ENCODE measurements at regions not wholly inside any gene's neighbourhood (a gene's known extent, or its start where the extent isn't known, plus 50 kb on each side); places are given as distances from the start of the nearest gene placed in this dataset.

DNA sequence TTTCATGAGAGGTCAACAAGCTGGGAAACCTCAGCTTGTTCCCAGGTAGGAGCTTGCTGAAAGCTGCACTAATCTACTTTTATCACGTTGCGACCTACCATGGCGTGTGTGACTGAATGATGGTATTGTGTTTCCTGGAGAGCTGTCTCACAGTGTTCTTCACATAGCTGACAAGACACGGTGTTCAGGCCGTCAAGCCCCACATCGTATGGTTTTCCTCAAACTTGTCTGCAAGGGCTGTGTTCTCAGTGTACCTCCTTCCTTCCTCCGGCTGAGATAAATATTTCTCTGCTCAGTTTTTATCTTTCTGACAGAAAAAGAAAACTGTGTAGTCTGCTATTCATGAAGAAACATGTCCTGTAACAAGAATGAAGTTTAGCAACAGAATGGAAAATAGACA is 244.8 kb downstream of the DCDC2C start:
- no peak for TF ChIP-seq CTCF (IDR thresholded peaks at IDR 0.05; ENCODE audit: low read depth, low read length)
- no peak for DNase-seq (ENCODE audit: low read depth, low spot score)
- in situ Hi-C loops (cut with HindIII; ENCODE audit: low sequenced_read_pairs): no loop called here
- H3K4me3 ChIP-seq (ENCODE audit: low read depth, low read length): no peak overlapping the region

DNA sequence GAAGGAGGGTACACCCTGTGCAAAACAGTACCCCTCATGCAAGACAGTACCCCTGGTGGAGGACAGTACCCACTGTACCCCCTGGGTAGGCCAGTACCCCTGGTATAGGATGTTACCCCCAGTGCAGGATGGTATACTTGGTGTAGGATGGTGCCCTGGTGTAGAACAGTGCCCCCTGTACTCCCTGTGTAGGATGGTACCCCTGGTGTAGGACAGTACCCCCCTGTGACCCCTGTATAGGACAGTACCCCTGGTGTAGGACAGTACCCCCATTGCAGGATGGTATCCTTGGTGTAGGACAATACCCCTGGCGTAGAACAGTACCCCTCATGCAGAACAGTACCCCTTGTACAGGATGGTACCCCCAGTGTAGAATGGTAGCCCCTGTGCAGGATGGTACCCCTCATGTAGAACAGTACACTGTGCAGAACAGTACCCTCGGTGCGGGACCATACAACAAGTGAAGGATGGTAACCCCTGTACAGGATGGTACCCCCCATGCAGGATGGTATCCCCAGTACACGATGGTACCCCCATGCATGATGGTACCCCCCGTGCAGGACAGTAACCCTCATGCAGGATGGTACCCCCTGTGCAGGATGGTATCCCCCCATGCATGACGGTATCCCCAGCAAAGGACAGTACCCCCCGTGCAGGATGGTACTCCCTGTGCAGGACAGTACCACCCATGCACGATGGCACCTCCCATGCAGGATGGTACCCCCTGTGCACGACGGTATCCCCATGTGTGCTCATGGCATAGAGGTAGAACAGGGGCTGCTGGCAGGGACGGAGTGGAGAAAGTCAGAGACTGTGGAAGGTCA is 248.0 kb downstream of the DCDC2C start:
- DNase-seq (ENCODE audit: low read depth, low spot score): no peak
- TF ChIP-seq CTCF (IDR thresholded peaks at IDR 0.05; ENCODE audit: low read depth, low read length): no peak
- no peak overlapping the region for H3K4me3 ChIP-seq (ENCODE audit: low read depth, low read length)
- in situ Hi-C loops (cut with HindIII; ENCODE audit: low sequenced_read_pairs): no loop called here

- TF ChIP-seq CTCF (IDR thresholded peaks at IDR 0.05; ENCODE audit: low read depth, low read length): no peak
- in situ Hi-C loops (cut with HindIII; ENCODE audit: low sequenced_read_pairs): no loop called here
- no peak overlapping the region for H3K4me3 ChIP-seq (ENCODE audit: low read depth, low read length)
- no peak for DNase-seq (ENCODE audit: low read depth, low spot score)
These were observed 249.6 kb downstream of the DCDC2C start for GRCh38 chr2:3952866-3953516.

DNA sequence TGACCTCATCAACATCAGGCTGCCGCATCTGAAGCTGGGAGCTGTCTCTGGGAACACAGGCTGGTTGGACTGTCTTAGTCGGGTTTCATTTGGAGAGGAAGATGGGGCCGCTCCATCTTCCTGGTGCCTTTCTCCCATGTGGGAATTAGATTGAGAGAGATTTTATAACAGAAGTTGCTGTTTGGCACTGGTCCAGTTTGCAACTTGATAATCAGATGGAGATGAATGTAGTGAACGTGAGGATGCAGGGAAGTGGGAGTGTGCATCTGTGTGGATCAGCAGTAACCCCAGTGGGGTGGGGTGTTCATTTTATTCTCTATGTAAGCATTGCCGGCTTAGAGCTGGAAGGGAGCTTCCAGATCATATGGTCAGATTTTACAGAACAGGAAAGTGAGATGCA is 250.9 kb downstream of the DCDC2C start:
- no peak for DNase-seq (ENCODE audit: low read depth, low spot score)
- TF ChIP-seq CTCF (IDR thresholded peaks at IDR 0.05; ENCODE audit: low read depth, low read length): no peak
- H3K4me3 ChIP-seq (ENCODE audit: low read depth, low read length): no peak overlapping the region
- in situ Hi-C loops (cut with HindIII; ENCODE audit: low sequenced_read_pairs): no loop called here

- in situ Hi-C loops (cut with HindIII; ENCODE audit: low sequenced_read_pairs): no loop called here
- DNase-seq (ENCODE audit: low read depth, low spot score): no peak
- no peak overlapping the region for H3K4me3 ChIP-seq (ENCODE audit: low read depth, low read length)
- no peak for TF ChIP-seq CTCF (IDR thresholded peaks at IDR 0.05; ENCODE audit: low read depth, low read length)
These were observed 253.0 kb downstream of the DCDC2C start for GRCh38 chr2:3956406-3956805.

DNA sequence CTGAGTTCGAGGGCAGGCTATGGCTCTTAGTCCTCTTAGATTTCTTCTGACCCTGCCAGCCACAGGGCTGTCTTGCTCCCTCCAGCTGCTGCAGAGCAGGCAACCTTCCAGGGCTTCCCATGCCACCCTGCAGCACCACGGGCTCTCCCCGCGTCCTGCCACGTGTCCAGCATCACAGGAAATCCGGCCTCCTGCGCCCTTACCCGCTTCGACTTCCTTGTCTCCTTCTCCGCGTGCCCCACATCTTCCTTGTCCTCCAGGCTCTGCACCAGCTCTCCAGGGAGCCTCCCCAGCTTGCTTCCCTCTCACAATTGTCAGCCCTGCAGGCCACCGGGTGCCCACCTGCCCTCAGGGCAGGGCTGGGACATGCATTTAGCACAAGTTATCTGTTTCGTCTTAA is 253.5 kb downstream of the DCDC2C start:
- H3K4me3 ChIP-seq (ENCODE audit: low read depth, low read length): no peak overlapping the region
- TF ChIP-seq CTCF (IDR thresholded peaks at IDR 0.05; ENCODE audit: low read depth, low read length): no peak
- DNase-seq (ENCODE audit: low read depth, low spot score): no peak
- in situ Hi-C loops (cut with HindIII; ENCODE audit: low sequenced_read_pairs): no loop called here
